ENCODE measurements at regions not wholly inside any gene's neighbourhood (a gene's known extent, or its start where the extent isn't known, plus 50 kb on each side); places are given as distances from the start of the nearest gene placed in this dataset.

- Histone ChIP-seq H3K9me3 (replicated peaks) (no peaks in the 10 kb centered on the region), H3K36me3 (no peaks in the 10 kb centered on the region), H3K27ac (no peak overlapping the region), H3K4me1 (peaks cover 8% of the 10 kb centered on the region; the same call in 1 of the 2 replicates), H3K4me3 (no peak overlapping the region), H3K27me3 (no peaks in the 10 kb centered on the region)
- peak; percentile 70 to 76 for DNase-seq
These were observed 134.8 kb upstream of the CREB1 start for GRCh38 chr2:207394812-207395534.

- Histone ChIP-seq H3K27ac (no peak overlapping the region), H3K4me3 (no peak overlapping the region), H3K4me1 (peaks cover 8% of the 10 kb centered on the region; the same call in 1 of the 2 replicates), H3K9me3 (replicated peaks) (no peaks in the 10 kb centered on the region), H3K36me3 (no peaks in the 10 kb centered on the region), H3K27me3 (no peaks in the 10 kb centered on the region)
- DNase-seq = peak in 1 of 2 experiments; percentile 40
These were observed 134.1 kb upstream of the CREB1 start for GRCh38 chr2:207395535-207396251.

GRCh38 chr2:207397917-207398655 lies 131.7 kb upstream of the CREB1 start:
- Histone ChIP-seq H3K9me3 (replicated peaks) (no peaks in the 10 kb centered on the region), H3K4me3 (no peak overlapping the region), H3K27me3 (no peaks in the 10 kb centered on the region), H3K4me1 (peaks cover 8% of the 10 kb centered on the region; the same call in 1 of the 2 replicates), H3K27ac (no peak overlapping the region), H3K36me3 (no peaks in the 10 kb centered on the region)
- no peak for DNase-seq

GRCh38 chr2:207399301-207399700 lies 130.5 kb upstream of the CREB1 start:
- H3K4me3 ChIP-seq = no peak overlapping the region
- H3K4me1 ChIP-seq = peaks cover 8% of the 10 kb centered on the region; the same call in 1 of the 2 replicates
- no peaks in the 10 kb centered on the region for H3K36me3 ChIP-seq
- no peak overlapping the region for H3K27ac ChIP-seq
- no peaks in the 10 kb centered on the region for H3K27me3 ChIP-seq
- no peaks in the 10 kb centered on the region for H3K9me3 ChIP-seq (replicated peaks)
- DNase-seq = no peak

- H3K27me3 ChIP-seq = no peaks in the 10 kb centered on the region
- no peaks in the 10 kb centered on the region for H3K36me3 ChIP-seq
- H3K27ac ChIP-seq = no peak overlapping the region
- DNase-seq = no peak
- no peaks in the 10 kb centered on the region for H3K9me3 ChIP-seq (replicated peaks)
- H3K4me1 ChIP-seq = no peaks in the 10 kb centered on the region
- no peak overlapping the region for H3K4me3 ChIP-seq
These were observed 128.4 kb upstream of the CREB1 start for GRCh38 chr2:207401338-207401737.

GRCh38 chr2:207403141-207403540 lies 126.6 kb upstream of the CREB1 start:
- DNase-seq = no peak

GRCh38 chr2:207403950-207404349 lies 125.8 kb upstream of the CREB1 start:
- H3K27me3 ChIP-seq = no peaks in the 10 kb centered on the region
- DNase-seq = no peak
- H3K27ac ChIP-seq = no peak overlapping the region
- no peak overlapping the region for H3K4me3 ChIP-seq
- H3K36me3 ChIP-seq = no peaks in the 10 kb centered on the region
- peaks cover 4% of the 10 kb centered on the region; the same call in 1 of the 2 replicates for H3K4me1 ChIP-seq
- no peaks in the 10 kb centered on the region for H3K9me3 ChIP-seq (replicated peaks)

More at GRCh38 chr2:207403141-207403540, 126.6 kb upstream of the CREB1 start:
- no peaks in the 10 kb centered on the region for H3K9me3 ChIP-seq (replicated peaks)
- no peaks in the 10 kb centered on the region for H3K27me3 ChIP-seq
- H3K27ac ChIP-seq = no peak overlapping the region
- no peak overlapping the region for H3K4me3 ChIP-seq
- H3K4me1 ChIP-seq = peaks cover 4% of the 10 kb centered on the region; the same call in 1 of the 2 replicates
- no peaks in the 10 kb centered on the region for H3K36me3 ChIP-seq

- no peaks in the 10 kb centered on the region for H3K9me3 ChIP-seq (replicated peaks)
- H3K27me3 ChIP-seq = no peaks in the 10 kb centered on the region
- no peaks in the 10 kb centered on the region for H3K36me3 ChIP-seq
- no peak overlapping the region for H3K27ac ChIP-seq
- peaks cover 4% of the 10 kb centered on the region; the same call in 1 of the 2 replicates for H3K4me1 ChIP-seq
- DNase-seq = no peak
- H3K4me3 ChIP-seq = no peak overlapping the region
These were observed 124.6 kb upstream of the CREB1 start for GRCh38 chr2:207405150-207405549.

- Histone ChIP-seq H3K36me3 (no peaks in the 10 kb centered on the region), H3K4me3 (no peak overlapping the region), H3K27me3 (no peaks in the 10 kb centered on the region), H3K9me3 (replicated peaks) (no peaks in the 10 kb centered on the region), H3K4me1 (peaks cover 4% of the 10 kb centered on the region; the same call in 1 of the 2 replicates), H3K27ac (no peak overlapping the region)
- DNase-seq = peak in 1 of 2 experiments; percentile 11
These were observed 121.5 kb upstream of the CREB1 start for GRCh38 chr2:207408086-207408794.

GRCh38 chr2:207409517-207409916 lies 120.2 kb upstream of the CREB1 start:
- no peaks in the 10 kb centered on the region for H3K36me3 ChIP-seq
- DNase-seq = no peak
- H3K27me3 ChIP-seq = no peaks in the 10 kb centered on the region
- H3K4me3 ChIP-seq = no peak overlapping the region
- H3K9me3 ChIP-seq (replicated peaks) = no peaks in the 10 kb centered on the region
- no peak overlapping the region for H3K27ac ChIP-seq
- peaks cover 4% of the 10 kb centered on the region; the same call in 1 of the 2 replicates for H3K4me1 ChIP-seq

GRCh38 chr2:207412787-207413310 lies 116.9 kb upstream of the CREB1 start:
- no peaks in the 10 kb centered on the region for H3K4me1 ChIP-seq
- no peaks in the 10 kb centered on the region for H3K9me3 ChIP-seq (replicated peaks)
- DNase-seq = no peak
- no peaks in the 10 kb centered on the region for H3K27me3 ChIP-seq
- H3K27ac ChIP-seq = no peak overlapping the region
- H3K4me3 ChIP-seq = no peak overlapping the region
- no peaks in the 10 kb centered on the region for H3K36me3 ChIP-seq

- no peak overlapping the region for H3K4me3 ChIP-seq
- H3K27ac ChIP-seq = no peak overlapping the region
- H3K4me1 ChIP-seq = no peaks in the 10 kb centered on the region
- no peaks in the 10 kb centered on the region for H3K9me3 ChIP-seq (replicated peaks)
- H3K27me3 ChIP-seq = no peaks in the 10 kb centered on the region
- no peaks in the 10 kb centered on the region for H3K36me3 ChIP-seq
- DNase-seq = no peak
These were observed 116.3 kb upstream of the CREB1 start for GRCh38 chr2:207413376-207413907.

- H3K4me3 ChIP-seq = no peak overlapping the region
- no peak for DNase-seq
These were observed 113.7 kb upstream of the CREB1 start for GRCh38 chr2:207416111-207416510.

GRCh38 chr2:207416900-207417299 lies 112.9 kb upstream of the CREB1 start:
- Histone ChIP-seq H3K36me3 (no peaks in the 10 kb centered on the region), H3K4me1 (no peaks in the 10 kb centered on the region), H3K4me3 (no peak overlapping the region), H3K27ac (no peak overlapping the region), H3K27me3 (no peaks in the 10 kb centered on the region), H3K9me3 (replicated peaks) (no peaks in the 10 kb centered on the region)
- DNase-seq = no peak

More at GRCh38 chr2:207416111-207416510, 113.7 kb upstream of the CREB1 start:
- no peak overlapping the region for H3K27ac ChIP-seq
- H3K36me3 ChIP-seq = no peaks in the 10 kb centered on the region
- H3K27me3 ChIP-seq = no peaks in the 10 kb centered on the region
- no peaks in the 10 kb centered on the region for H3K9me3 ChIP-seq (replicated peaks)
- H3K4me1 ChIP-seq = no peaks in the 10 kb centered on the region
